Fibroblast of upper back skin (primary cell): ENCODE measurements at regions not wholly inside any gene's neighbourhood (a gene's known extent, or its start where the extent isn't known, plus 50 kb on each side); places are given as distances from the start of the nearest gene placed in this dataset.

Experiments
- DNase-seq: peaks from one replicate; pipeline ENCODE4 v3.0.0-alpha.2; 2013

DNA sequence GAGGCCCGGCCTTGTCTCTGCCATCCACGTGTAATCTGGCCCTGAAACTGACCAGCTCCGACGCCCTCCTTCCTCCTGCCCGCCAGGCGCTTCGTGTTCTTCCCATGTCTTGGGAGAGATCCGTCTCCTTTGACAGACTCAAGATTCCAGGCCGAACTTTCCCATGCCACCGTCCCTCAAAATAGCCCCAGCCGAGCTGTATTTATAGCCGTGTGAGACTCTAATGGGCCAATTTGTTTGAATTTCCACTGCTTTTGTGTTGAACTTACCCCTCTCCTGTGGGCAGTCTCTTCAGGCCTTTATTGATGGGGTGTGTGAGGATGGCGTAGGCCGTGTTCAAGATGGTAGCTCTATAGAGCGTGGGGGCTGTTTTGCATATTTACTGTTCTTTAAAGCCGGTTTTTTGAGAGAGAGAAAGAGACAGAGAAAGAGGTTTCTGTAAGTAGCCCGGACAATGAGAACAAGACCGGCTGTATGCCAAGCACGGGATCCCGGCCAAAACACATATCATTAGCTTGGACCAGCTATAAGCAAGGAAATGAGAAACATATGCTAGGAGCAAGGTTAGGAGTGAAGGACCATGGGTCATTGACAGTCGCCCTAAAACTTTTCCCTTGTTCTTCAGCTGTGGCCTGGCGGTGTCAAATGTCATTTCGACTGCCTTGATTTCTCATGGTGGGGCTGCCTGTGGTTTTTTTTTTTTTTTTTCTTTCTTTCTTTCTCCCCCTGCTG is 124.5 kb upstream of the ZFHX3 start:
- peak; percentile 96 for DNase-seq

DNA sequence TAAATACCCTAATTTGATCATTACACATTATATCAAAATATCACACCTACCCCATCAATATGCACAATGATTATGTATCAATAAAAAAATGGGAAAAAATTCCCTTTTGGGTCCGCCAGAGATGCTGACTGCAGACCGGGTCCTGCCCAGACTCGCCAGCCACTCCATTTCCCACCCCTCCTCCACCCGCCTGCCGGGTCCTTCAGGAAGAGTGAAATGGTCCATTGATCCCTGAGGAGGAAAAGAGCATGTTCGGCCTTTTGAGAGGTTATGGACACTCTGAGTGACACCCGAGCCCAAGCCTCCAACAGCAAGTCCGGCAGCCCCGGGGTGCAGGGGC is 123.9 kb upstream of the ZFHX3 start:
- no peak for DNase-seq

DNA sequence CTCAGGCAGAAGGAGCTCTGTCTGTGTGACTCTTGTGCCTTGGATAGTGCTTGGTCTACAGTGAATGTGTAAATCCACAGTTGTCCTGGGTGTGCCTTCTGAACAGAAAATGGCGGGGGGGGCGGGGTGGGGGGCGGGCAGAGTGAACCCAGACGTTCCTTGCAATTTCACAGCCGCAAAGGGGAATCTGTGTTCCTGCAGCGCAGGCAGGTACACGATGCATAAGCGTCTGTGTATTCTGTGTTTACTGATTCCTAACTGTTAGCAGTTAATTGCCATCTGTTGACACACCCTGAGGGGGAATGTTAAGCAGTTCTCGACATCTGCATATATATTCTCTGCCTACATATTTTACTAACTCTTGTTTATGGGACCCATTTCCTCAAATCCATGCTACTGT is 123.5 kb upstream of the ZFHX3 start:
- no peak for DNase-seq

DNA sequence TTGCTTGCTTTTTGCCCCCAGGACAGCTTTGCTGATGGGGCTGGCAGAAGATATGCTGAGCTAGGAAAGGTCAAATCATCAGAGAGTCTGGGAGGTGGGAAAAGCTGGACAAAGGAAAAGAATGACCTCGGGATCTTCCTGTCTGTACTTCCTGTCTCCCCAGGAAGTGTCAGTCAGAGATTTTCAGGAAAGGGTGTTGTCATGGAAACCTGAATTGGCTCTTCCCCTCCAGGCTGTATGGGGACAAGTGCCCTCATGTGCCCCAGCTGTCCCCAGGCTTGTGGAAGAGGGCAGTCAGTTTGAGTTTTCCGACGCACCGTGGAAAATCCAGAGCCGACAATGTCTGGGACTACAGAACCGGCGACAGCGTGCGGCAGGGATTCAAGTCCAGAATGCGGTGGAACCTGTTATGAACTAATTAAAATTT is 122.7 kb upstream of the ZFHX3 start:
- no peak for DNase-seq

DNA sequence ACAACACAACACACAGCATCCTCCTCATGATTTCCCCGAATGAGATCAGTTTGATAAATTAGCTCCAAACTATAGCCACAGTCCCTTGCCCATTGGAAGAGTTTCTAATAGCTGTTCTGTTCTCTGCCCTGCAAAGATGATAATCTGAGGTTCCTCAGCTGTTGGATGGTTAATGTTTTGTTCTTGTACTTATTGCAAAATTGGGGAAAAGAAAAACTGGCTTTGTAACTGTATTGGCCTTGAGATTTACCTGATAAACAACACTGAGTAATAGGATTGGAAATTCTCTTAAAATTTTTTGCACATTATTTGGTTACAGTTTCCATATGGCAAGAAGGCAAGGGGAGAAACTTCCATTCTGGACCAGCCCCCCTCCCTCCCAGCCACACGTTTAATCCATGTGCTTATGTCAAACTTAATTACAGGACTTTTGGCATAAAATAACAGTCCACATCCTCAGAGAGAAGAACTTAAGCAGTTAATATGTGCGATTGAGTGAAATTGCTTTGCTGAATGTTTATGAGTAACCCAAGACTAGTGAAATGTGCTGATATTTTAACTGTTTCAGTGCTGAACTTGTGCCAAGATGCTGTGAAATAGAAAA is 119.1 kb upstream of the ZFHX3 start:
- DNase-seq, result no peak

DNA sequence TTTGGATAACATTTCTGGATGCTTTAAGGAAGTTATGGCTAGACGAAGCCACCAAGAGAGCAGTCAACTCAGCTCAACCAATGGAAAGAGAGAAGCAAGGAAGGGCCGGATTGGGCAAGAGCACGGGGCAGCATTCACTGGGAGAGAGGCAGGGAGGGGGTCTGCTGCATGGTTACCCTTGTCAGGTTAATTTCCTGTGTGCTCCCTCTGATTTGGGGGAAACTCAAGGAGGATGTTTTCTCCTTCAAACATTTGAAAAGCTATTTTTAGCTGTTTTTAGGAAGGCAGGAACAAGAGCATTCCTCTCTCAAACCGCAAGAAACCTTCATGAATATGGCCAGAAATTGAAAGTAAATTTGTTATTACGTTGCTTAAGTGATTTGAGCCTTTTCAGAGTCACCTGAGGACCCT is 118.5 kb upstream of the ZFHX3 start:
- peak; percentile 42 for DNase-seq

DNA sequence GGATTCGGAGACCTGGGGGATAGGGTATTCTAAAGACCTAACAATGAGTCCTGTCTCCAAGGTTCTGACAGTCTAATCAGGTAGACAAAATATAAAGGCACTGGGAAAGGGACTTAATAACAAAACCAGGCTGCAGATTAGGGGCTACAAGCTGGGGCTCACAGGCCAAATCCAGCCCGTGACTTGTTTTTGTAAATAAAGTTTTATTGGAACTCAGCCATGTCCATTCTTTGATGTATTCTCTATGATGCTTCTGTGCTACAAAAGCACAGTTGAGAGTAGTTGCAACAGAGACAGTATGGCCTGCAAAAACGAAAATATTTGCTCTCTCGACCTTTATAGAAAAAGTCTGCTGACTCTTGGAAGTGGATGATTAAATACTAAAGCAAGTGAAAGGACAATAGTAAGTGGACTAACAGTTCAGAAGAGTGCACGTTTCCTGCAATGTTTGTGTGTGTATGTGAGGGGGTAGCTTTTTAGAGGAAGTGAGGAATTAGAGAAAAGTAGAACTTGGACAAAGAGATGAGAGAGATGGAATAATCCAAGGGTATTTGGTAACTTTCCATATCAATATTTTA is 115.4 kb upstream of the ZFHX3 start:
- DNase-seq, result no peak

DNA sequence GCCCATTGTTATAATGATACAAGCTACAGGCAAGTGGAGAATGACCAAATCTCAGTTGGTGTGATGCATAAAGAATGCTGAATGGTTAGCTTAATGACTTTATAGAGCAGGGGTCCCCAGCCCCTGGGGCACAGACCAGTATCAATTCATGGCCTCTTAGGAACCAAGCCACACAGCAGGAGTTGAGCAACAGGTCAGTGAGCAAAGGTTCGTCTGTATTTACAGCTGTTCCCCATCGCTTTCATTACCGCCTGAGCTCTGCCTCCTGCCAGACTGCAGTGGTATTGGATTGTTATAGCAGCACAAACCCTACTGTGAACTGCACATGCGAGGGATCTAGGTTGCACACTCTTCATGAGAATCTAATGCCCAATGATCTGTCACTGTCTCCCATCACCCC is 114.0 kb upstream of the ZFHX3 start:
- DNase-seq, result no peak

DNA sequence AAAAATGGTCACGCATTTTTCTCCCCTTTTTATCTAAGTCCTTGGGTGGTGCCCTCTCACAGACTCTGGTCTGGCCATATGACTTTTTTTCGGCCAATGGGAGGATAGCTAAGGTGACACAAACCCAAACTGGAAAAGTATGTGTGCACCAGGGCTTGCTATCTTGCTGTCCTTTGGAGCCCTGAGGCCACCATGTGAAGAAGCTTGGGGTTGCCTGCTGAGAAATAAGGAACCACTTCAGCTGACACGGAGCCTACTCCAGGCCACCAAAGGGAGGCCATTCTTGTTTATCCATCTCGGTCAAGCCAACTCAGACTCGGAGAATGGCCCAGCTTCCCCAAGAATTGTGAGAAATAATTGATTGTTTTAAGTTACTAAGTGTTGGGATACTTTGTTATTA is 111.4 kb upstream of the ZFHX3 start:
- DNase-seq, result no peak

DNA sequence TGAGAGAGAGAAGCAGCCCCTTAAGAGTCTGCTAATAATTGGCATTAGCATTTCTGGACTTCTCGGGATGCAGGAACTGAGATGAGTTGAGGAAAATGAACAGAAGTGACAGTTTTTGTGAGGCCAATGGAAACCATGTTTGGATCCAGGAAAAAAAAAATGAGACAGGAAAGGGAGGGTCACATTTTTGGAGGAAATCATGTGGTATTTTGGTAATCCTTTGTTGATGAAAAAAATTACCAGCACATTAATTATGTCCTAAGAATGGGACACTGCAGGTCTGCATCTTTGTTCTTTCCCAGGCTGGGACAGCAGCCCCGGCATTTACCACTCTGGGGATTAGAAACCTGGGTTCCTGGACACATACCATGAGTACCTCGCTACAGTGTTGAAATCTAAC is 109.9 kb upstream of the ZFHX3 start:
- no peak for DNase-seq

DNA sequence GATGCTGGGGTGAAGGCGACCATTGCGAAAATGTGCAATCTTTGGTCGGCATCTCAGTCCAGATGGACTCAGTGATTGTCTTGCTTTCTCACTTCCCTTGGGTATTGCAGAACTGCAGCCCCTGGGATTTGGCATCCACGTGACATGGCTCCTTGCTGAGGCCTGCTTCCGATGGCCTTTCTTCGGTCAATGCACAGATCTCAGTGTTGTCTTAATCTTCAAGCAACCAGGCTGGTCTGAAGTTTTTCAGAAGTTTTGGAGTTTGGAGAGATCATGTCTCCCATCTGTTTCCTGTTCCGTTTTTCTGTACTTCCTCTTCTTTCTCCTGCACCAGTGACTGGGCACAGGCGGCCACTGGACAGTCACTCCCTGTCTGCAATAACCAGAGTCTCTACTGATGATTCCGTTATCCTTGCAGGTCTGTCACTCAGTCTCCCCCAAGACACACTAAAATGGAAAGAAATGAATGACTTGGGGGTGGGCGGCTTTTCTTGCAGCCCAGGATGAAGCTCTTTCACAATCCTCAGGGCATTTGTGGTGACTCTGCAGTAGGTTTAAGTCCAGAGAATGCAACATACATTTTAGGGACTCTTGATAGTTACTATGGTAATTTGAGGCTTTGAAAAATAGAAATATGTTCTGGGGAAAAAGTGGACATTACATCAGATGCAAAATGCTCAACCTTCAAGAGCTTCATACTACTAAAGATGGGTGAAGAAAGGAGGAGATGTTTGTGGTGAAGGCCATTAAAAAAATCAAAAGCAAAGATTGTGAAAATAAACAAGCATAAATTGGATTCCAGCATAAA is 106.3 kb upstream of the ZFHX3 start:
- peak; percentile 40 for DNase-seq

DNA sequence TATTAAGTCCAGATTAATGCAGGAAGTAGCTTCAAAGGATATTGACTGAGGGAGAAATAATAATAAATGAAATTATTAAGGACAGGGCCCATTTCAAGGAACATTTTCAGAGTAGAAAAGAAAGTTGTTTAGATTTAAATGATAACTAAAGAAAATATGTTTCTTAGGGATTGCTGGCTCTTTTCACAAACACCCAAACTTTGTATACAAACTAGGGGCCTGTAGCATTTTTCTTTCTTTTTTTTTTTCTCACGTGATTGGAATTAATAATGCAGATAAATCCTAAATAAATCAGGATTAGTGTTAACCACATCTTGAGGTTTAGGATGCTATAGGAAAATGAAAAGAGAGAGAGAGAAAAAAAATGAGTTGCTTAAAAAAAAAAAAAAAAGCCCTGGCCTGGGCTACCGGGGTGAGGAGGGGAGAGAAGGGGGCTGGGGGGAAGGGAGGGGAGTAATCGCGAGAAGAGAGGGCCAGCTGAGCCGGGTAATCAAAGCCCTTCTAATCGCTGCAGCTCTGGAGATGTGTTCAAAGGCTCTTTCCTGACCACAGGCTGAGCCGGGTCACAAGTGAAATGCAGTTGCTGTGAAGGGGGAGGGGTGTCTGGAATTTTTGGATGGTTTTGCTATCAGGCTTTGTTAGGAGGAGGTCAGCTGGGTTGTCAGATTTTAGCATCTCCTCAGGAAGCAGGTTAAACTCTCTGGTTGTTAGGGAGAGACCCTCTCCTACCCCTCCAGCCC is 104.6 kb upstream of the ZFHX3 start:
- DNase-seq, result peak; percentile 45

DNA sequence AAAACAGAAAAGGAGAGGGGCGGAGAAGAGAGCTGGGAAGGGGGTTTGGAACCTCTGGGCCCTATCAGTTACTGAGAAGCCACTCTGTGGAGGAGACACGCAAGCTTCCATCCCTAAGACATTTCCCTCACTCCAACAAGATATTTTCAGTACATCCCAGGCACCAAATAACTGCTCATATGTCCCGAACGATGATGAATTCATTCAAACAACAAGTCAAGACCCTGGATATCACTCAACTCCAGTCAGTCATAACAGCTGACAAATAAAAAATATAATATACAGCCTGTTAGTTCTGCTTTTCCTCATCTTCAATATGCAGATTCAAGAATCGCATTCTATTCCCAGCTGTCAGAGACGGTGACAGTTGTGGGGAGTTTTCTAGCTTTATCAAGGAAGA is 104.0 kb upstream of the ZFHX3 start:
- no peak for DNase-seq

DNA sequence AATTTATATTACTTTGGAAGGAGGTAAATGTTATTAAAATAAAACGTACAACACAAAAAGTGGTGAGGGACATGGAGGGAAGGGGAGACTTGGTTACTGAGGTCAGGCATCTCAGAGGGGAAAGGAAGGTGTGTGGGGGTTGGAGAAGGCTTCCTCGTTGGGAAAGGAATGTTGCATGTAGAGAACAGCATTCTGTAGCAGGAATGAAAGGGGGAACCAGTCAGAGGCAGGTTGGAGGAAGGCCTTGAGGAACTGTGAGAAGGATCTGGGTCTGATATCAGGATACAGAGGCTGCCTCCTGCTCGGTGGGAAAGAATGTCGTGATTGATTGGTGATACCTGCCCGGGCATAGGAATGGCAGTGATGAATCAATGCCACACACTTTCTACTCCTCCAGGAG is 103.3 kb upstream of the ZFHX3 start:
- DNase-seq, result no peak

DNA sequence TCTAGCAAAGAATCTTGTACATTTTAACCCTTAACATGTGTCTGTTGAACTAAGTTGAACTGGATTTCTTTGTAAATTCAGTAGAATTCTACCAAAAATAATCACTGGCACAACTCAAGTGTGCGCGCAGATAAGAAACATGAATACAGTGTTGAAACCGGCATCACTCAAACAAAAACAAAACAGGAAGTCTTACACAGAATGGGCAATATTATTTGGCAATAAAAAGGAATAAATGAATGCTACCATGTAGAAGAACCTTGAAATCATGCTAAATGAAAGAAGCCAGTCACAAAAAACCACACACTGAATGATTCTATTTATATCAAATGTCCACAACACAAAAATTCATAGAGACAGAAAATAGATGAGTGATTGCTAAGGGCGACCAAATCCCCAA is 102.9 kb upstream of the ZFHX3 start:
- DNase-seq, result no peak

DNA sequence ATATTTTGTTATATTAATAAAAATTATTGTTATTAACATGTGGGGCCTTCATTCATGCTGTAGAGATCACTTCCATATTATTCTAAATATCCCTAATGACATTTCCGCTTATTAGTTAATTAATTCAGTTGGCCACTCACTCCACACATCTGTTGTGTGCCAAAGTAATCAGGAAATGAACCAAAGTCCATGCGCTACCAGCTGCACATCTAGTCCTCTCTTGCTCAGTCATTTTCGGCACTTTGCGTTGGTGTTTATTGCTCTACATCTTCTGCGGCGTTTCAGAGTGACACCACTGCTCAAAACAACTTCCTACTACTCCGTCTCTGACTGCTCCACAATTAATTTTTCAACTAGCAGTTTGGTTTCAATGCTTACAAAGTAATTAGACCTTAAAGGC is 101.4 kb upstream of the ZFHX3 start:
- DNase-seq, result no peak

DNA sequence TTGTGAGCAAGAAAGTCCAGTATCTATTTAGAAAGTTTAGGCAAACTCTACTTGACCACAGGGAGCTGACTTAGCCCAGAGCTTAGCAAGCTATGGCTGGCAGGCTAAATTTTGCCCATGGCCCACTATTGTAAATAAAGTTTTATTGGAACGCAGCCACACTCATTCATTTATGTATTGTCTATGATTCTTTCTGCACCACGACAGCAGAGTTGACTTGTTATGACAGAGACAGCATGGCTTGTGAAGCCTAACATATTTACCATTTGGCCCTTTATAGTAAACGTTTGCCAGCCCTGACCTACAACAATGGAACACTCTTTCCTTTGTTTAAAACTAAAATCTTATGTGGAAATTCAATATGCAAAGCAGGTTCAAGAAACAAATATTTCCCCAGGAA is 100.0 kb upstream of the ZFHX3 start:
- no peak for DNase-seq

DNA sequence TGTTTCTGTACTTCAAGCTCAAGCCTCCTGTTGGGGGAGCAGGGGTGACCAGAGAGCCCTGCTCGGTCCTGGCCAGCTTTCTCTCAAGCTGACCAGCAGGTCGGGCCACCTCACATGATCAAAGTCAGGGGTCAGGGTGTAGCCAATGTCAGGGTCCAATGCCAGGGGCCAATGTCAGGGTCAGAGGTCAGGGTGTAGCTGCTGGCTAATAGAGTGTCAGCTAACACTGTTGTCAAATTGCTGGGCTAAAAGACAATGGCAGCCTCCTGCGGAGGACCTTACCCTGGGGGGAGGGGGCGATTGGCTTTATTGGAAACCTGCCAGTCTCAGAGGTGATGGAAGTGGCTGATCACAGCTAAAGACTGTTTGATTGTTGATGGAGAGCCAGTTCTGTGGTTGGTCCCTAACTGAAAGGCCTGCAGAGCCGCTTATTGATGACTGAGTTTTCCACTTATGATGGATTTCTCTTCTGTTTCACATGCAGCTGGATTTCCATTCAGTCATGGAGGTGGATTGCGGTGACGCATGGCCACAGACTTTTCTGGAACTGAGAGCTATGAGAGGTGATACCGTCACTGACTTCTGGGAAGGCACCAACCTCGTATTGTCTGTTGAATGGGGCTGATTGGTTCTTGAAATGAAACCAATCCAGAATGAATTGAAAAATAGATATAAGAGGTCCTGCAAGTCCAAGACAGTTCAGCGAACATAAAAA is 97.4 kb upstream of the ZFHX3 start:
- peak; percentile 61 for DNase-seq

DNA sequence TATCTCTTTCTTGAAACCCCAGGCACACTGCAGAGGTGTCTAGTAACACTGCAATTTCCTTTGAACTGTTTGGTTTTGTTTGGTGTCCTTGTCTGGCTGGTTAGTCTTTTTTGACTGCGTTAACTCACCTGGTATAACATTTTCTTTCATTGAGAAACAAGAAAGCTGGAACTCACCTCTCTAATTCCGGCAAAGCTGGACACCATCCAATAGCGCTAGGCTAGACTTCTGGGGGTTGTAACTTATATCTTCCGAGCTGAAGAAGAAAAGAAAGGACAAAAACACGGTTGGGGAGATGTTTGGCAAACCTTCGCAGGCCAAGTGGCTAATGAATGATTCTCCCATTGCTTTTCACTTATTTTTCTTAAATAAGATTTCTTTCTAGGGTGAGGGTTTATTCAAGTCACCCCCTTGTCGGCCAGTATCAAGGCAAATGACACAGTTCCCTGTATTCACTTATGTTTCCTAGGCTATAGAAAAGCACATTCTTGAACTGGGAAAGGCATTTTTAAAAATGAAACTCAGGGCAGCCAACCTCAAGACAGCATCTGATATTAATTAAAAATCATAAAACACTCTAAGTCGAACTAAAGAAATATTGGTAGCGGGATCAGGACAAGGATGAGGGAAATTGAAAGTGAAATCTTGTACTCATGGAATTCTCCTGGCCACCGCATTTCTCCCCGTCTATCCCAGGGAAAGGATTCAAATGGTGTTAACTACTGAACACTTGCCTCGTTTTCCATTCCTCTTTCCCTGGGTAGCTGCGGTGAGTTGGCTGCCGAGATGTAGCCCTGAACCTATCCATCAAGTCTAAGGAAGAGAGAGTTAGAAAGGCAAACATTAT is 95.9 kb upstream of the ZFHX3 start:
- DNase-seq, result peak; percentile 66

DNA sequence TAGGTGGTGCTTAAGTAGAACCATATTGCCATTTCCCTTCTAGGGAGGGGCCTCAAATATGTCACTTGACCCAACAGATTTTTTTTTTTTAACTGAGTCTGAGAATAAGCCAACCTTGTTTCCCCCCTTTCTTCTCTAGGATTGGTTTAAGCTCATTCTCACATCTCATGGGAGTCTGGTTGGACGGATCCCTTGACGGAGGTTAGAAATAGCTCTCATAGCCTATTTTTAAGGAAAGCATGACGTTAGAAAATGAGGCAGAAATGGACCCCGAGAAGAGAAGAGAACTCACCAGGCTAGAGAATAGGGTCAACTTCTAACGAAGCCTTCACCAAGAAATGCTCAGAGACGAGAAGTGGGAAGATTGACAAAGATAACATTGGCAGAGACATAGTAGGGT is 95.1 kb upstream of the ZFHX3 start:
- DNase-seq, result no peak

DNA sequence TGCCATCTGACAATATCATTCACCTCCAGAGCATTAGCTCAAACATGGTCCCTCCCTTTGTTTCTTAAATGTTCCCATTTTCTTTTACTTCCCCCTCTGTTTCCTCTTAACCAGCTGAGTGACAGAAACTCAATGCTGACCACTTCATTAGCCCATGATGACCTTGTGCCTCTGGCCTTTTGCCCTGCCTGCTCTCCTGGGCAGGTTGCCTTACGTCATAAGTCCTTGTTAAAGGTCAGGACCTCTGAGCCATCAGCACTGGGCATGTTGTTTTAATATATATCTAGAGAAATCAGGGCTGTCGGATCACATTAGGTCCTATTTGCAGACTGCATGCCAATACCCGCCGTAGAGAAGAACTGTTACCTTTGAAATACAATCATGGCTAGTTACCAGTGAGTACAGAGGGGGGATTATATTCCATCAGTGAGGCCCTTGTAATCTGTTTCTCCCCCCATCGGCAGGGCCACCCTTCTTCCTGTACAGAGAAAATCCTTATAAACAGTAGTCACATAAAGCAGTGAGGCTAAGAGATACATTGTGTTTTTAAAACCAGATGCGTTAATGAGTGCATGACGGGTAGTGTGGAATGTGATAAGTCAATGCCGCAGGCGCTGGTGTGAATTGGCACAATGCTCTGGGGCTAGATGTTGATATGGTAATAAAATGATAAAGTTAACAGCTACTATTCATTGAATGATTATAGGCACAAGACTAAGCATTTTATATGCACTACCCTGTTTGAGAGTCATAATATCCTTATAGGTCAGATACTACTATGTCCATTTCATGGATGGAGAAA is 94.3 kb upstream of the ZFHX3 start:
- no peak for DNase-seq
